ENCODE measurements at regions not wholly inside any gene's neighbourhood (a gene's known extent, or its start where the extent isn't known, plus 50 kb on each side); places are given as distances from the start of the nearest gene placed in this dataset.

GRCh38 chr22:47245786-47246185 is 483.3 kb downstream of the TBC1D22A start:
- DNase-seq (ENCODE audit: low read depth, low spot score), result no peak
- H3K4me3 ChIP-seq (ENCODE audit: low read length), result no peak overlapping the region

GRCh38 chr22:47245286-47245685 is 482.8 kb downstream of the TBC1D22A start:
- DNase-seq (ENCODE audit: low read depth, low spot score), result no peak
- no peak overlapping the region for H3K4me3 ChIP-seq (ENCODE audit: low read length)

GRCh38 chr22:47240116-47240515 is 477.7 kb downstream of the TBC1D22A start:
- no peak overlapping the region for H3K4me3 ChIP-seq (ENCODE audit: low read length)
- DNase-seq (ENCODE audit: low read depth, low spot score), result no peak

- no peak for DNase-seq (ENCODE audit: low read depth, low spot score)
- no peak overlapping the region for H3K4me3 ChIP-seq (ENCODE audit: low read length)
Measured at GRCh38 chr22:47239474-47239860, 477.0 kb downstream of the TBC1D22A start.

- DNase-seq (ENCODE audit: low read depth, low spot score), result no peak
- H3K4me3 ChIP-seq (ENCODE audit: low read length), result no peak overlapping the region
Measured at GRCh38 chr22:47238690-47239473, 476.4 kb downstream of the TBC1D22A start.

- no peak for DNase-seq (ENCODE audit: low read depth, low spot score)
- no peak overlapping the region for H3K4me3 ChIP-seq (ENCODE audit: low read length)
Measured at GRCh38 chr22:47237890-47238480, 475.5 kb downstream of the TBC1D22A start.

- no peak overlapping the region for H3K4me3 ChIP-seq (ENCODE audit: low read length)
- no peak for DNase-seq (ENCODE audit: low read depth, low spot score)
Measured at GRCh38 chr22:47236718-47237117, 474.3 kb downstream of the TBC1D22A start.

GRCh38 chr22:47236161-47236560 is 473.7 kb downstream of the TBC1D22A start:
- H3K4me3 ChIP-seq (ENCODE audit: low read length), result no peak overlapping the region
- no peak for DNase-seq (ENCODE audit: low read depth, low spot score)

GRCh38 chr22:47233316-47234243 is 471.1 kb downstream of the TBC1D22A start:
- H3K4me3 ChIP-seq (ENCODE audit: low read length), result no peak overlapping the region
- no peak for DNase-seq (ENCODE audit: low read depth, low spot score)

GRCh38 chr22:47232753-47233152 is 470.3 kb downstream of the TBC1D22A start:
- DNase-seq (ENCODE audit: low read depth, low spot score), result no peak
- no peak overlapping the region for H3K4me3 ChIP-seq (ENCODE audit: low read length)

- no peak for DNase-seq (ENCODE audit: low read depth, low spot score)
- no peak overlapping the region for H3K4me3 ChIP-seq (ENCODE audit: low read length)
Measured at GRCh38 chr22:47232197-47232596, 469.7 kb downstream of the TBC1D22A start.

GRCh38 chr22:47231759-47232158 is 469.3 kb downstream of the TBC1D22A start:
- no peak for DNase-seq (ENCODE audit: low read depth, low spot score)
- no peak overlapping the region for H3K4me3 ChIP-seq (ENCODE audit: low read length)

- no peak overlapping the region for H3K4me3 ChIP-seq (ENCODE audit: low read length)
- DNase-seq (ENCODE audit: low read depth, low spot score), result no peak
Measured at GRCh38 chr22:47230741-47231140, 468.3 kb downstream of the TBC1D22A start.

- no peak for DNase-seq (ENCODE audit: low read depth, low spot score)
- H3K4me3 ChIP-seq (ENCODE audit: low read length), result no peak overlapping the region
Measured at GRCh38 chr22:47230251-47230650, 467.8 kb downstream of the TBC1D22A start.

GRCh38 chr22:47228767-47229166 is 466.3 kb downstream of the TBC1D22A start:
- H3K4me3 ChIP-seq (ENCODE audit: low read length), result no peak overlapping the region
- DNase-seq (ENCODE audit: low read depth, low spot score), result no peak

GRCh38 chr22:47225931-47226633 is 463.6 kb downstream of the TBC1D22A start:
- no peak overlapping the region for H3K4me3 ChIP-seq (ENCODE audit: low read length)
- DNase-seq (ENCODE audit: low read depth, low spot score), result no peak

- no peak for DNase-seq (ENCODE audit: low read depth, low spot score)
- H3K4me3 ChIP-seq (ENCODE audit: low read length), result no peak overlapping the region
Measured at GRCh38 chr22:47225080-47225930, 462.9 kb downstream of the TBC1D22A start.

All from Jurkat, Clone E6-1 (cell line).